Smooth muscle cell (in vitro differentiated cells): ENCODE measurements at regions not wholly inside any gene's neighbourhood (a gene's known extent, or its start where the extent isn't known, plus 50 kb on each side); places are given as distances from the start of the nearest gene placed in this dataset.

Experiments used
- DNase-seq: peaks from one replicate; lab custom pipeline; 2025; ENCODE audit not compliant: unreplicated experiment; lab: John Stamatoyannopoulos, UW
- H2AFZ ChIP-seq: fragments of 200-600 bp; sonication (generic); 2 replicates; pipeline ENCODE4 v1.6.0; 2016; ENCODE audit warnings: antibody characterized with exemption, low read depth, mild to moderate bottlenecking
- H3F3A ChIP-seq: fragments of 200-600 bp; sonication (generic); 2 replicates; pipeline ENCODE4 v1.6.0; 2017; ENCODE audit warnings: antibody characterized with exemption, low read depth
- H3K27ac ChIP-seq: fragments of 200-600 bp; sonication (generic); 2 replicates; pipeline ENCODE4 v1.5.1; 2016; ENCODE audit warnings: low read depth, mild to moderate bottlenecking
- H3K27me3 ChIP-seq: fragments of 200-600 bp; sonication (generic); 2 replicates; pipeline ENCODE4 v1.6.1; 2016; ENCODE audit warnings: low read depth, mild to moderate bottlenecking
- H3K36me3 ChIP-seq: fragments of 200-600 bp; sonication (generic); 2 replicates; pipeline ENCODE4 v1.5.1; 2016; ENCODE audit warnings: low read depth
- H3K4me1 ChIP-seq: fragments of 200-600 bp; sonication (generic); 2 replicates; pipeline ENCODE4 v1.5.1; 2016; ENCODE audit warnings: low read depth
- H3K4me2 ChIP-seq: fragments of 200-600 bp; sonication (generic); 2 replicates; pipeline ENCODE4 v1.6.0; 2016; ENCODE audit warnings: mild to moderate bottlenecking
- H3K4me3 ChIP-seq: fragments of 200-600 bp; sonication (generic); 2 replicates; pipeline ENCODE4 v1.5.1; 2016; ENCODE audit warnings: mild to moderate bottlenecking
- H3K79me2 ChIP-seq: fragments of 200-600 bp; sonication (generic); 2 replicates; pipeline ENCODE4 v1.6.0; 2016; ENCODE audit warnings: low read depth, mild to moderate bottlenecking
- H3K9ac ChIP-seq: fragments of 200-600 bp; sonication (generic); 2 replicates; pipeline ENCODE4 v1.6.0; 2016; ENCODE audit warnings: low read depth
- H3K9me3 ChIP-seq: fragments of 200-600 bp; sonication (generic); replicated peaks from 2 replicates; pipeline ENCODE4 v1.5.1; 2016; ENCODE audit warnings: low read depth
- H4K20me1 ChIP-seq: fragments of 200-600 bp; sonication (generic); 2 replicates; pipeline ENCODE4 v1.6.0; 2016; ENCODE audit warnings: low read depth
- CTCF ChIP-seq: fragments of 200-600 bp; sonication (generic); IDR thresholded peaks from 2 replicates; pipeline ENCODE4 v1.5.1; 2017; ENCODE audit warnings: borderline replicate concordance, mild to moderate bottlenecking, antibody characterized with exemption; ENCODE audit not compliant: insufficient read depth, poor library complexity, severe bottlenecking
- WGBS: methylation state at CpG from one replicate; pipeline ENCODE4 v1.1.7; 2016; ENCODE audit warnings: low lambda C conversion rate; 5-methylcytosine and 5-hydroxymethylcytosine counted together

DNA sequence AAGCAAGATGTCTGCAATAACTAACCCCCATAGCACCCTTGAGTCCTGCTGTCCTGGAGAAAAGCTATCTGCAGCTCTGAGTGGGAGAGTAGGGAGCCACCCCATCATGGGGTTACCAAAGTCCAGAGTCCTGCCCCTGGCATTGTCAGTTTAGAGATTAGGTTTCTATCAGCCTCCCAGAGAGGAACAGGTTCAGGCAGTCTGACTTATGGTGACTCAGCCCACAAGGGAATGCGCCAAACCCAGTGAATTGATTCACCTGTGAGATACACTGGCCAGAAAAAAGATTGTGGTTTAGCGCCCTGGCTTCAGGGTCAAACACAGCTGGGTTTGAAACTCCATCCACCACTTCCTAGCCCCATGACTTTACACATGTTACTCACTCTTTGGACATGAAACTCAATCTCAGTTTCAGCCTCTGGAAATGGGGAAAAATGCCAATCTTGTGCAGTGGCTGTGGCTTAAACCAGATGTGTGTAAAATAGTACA is 263.6 kb upstream of the HES1 start:
- no peaks in the 10 kb centered on the region for H4K20me1 ChIP-seq
- H3K9me3 ChIP-seq = no peaks in the 10 kb centered on the region
- H3K4me3 ChIP-seq = no peak overlapping the region
- DNase-seq = no peak
- no peak overlapping the region for H2AFZ ChIP-seq
- H3K27ac ChIP-seq = peak overlapping the region; percentile 65
- no peak for TF ChIP-seq CTCF
- H3K9ac ChIP-seq = no peak overlapping the region
- H3K4me1 ChIP-seq = peaks cover 29% of the 10 kb centered on the region
- H3K4me2 ChIP-seq = peak overlapping the region; percentile 13
- H3K36me3 ChIP-seq = no peaks in the 10 kb centered on the region
- H3F3A ChIP-seq = peaks cover 5% of the 10 kb centered on the region
- H3K27me3 ChIP-seq = no peaks in the 10 kb centered on the region
- H3K79me2 ChIP-seq = no peaks in the 10 kb centered on the region
- WGBS = 46% methylated on average over 2 of the region's 2 CpGs

GRCh38 chr3:193873426-193874201 is 262.3 kb upstream of the HES1 start:
- Histone ChIP-seq H4K20me1 (no peaks in the 10 kb centered on the region), H3K9ac (no peak overlapping the region), H3F3A (peaks cover 5% of the 10 kb centered on the region), H3K4me2 (no peak overlapping the region), H2AFZ (no peak overlapping the region), H3K79me2 (no peaks in the 10 kb centered on the region), H3K4me3 (no peak overlapping the region), H3K4me1 (peaks cover 26% of the 10 kb centered on the region), H3K9me3 (no peaks in the 10 kb centered on the region), H3K27me3 (no peaks in the 10 kb centered on the region), H3K27ac (no peak overlapping the region), H3K36me3 (no peaks in the 10 kb centered on the region)
- no peak for TF ChIP-seq CTCF
- 86% methylated on average over 7 of the region's 8 CpGs for WGBS
- DNase-seq = no peak

DNA sequence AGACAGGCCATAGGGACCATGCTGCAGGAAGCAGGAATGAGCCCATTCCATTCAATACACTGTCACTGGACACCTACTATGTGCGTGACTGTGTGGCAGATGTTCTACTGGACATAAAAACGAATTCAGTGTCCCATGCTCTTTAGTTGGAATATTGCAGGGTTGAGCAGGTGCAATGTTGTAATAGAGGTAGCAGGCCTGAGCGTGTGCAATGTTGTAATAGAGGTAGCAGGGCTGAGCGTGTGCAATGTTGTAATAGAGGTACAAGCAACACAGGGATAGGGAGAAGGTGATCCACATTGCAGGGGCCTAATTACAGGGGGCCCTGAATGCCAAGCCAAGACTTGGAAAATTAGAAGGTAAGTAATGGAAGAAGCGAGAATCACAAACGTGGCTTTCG is 261.4 kb upstream of the HES1 start:
- H3K27ac ChIP-seq = no peak overlapping the region
- H3K4me2 ChIP-seq = no peak overlapping the region
- no peak overlapping the region for H2AFZ ChIP-seq
- H3K79me2 ChIP-seq = no peaks in the 10 kb centered on the region
- H3K4me3 ChIP-seq = no peak overlapping the region
- WGBS = 67% methylated on average over 7 of the region's 7 CpGs
- no peaks in the 10 kb centered on the region for H3K27me3 ChIP-seq
- H3K9ac ChIP-seq = no peak overlapping the region
- peaks cover 5% of the 10 kb centered on the region for H3F3A ChIP-seq
- TF ChIP-seq CTCF = no peak
- no peaks in the 10 kb centered on the region for H4K20me1 ChIP-seq
- peaks cover 18% of the 10 kb centered on the region for H3K4me1 ChIP-seq
- H3K9me3 ChIP-seq = no peaks in the 10 kb centered on the region
- no peaks in the 10 kb centered on the region for H3K36me3 ChIP-seq
- no peak for DNase-seq
